ENCODE measurements at regions not wholly inside any gene's neighbourhood (a gene's known extent, or its start where the extent isn't known, plus 50 kb on each side); places are given as distances from the start of the nearest gene placed in this dataset.

DNA sequence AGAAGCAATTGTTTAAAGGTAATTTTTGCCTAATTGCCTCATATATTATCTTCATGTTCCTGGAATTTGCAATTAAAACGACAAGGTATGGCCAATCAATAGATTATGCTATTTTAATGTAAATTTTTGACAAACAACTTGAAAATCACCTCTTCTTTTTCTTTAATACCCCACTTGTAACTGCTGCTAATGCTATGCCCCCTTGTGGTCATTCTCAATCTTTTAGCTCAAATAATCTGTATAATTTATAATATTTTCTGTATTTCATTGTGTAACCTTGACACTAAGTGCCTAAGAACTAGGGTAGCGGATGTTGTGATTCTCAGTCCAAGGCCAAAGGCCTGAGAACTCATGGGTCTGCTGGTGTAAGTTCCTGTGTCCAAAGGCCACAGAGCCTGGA lies 831.7 kb upstream of the POU3F4 start:
- TF ChIP-seq CTCF (optimal IDR thresholded peaks at IDR 0.05 in 1 of 3, IDR thresholded peaks at IDR 0.05 in 1 of 3, conservative IDR thresholded peaks at IDR 0.05 in 1 of 3; ENCODE audit: extremely low read depth in 1 of 3, insufficient read depth in 2 of 3, low read length in 3 of 3) (peak in 1 of 3 experiments; percentile 17), EZH2 (IDR thresholded peaks at IDR 0.05; ENCODE audit: low read length) (no peak)
